Esophagus (tissue), 2 donors: ENCODE measurements at regions not wholly inside any gene's neighbourhood (a gene's known extent, or its start where the extent isn't known, plus 50 kb on each side); places are given as distances from the start of the nearest gene placed in this dataset.
"Not testable (repeated sequence)": the region's sequence is repeated elsewhere in the genome, so short reads cannot be mapped to it uniquely, and the experiment has no call there.

Experiments used
- H3K27ac ChIP-seq, 2 donors: one replicate each; pipeline ENCODE4 v1.5.1; 2013; ENCODE audit warnings: low read depth in 2 of 2, mild to moderate bottlenecking in 2 of 2, inconsistent platforms in 1 of 2, low read length in 1 of 2, moderate library complexity in 1 of 2
- H3K27me3 ChIP-seq, 2 donors: one replicate each; pipeline ENCODE4 v1.6.1; 2013; ENCODE audit warnings: low read length in 2 of 2, control low read depth in 1 of 2, mild to moderate bottlenecking in 1 of 2; ENCODE audit not compliant: insufficient read depth in 2 of 2, control insufficient read depth in 1 of 2
- H3K36me3 ChIP-seq, 2 donors: one replicate each; pipeline ENCODE4 v1.6.1; 2013; ENCODE audit warnings: low read length in 1 of 2; ENCODE audit not compliant: control insufficient read depth in 2 of 2, insufficient read depth in 2 of 2
- H3K4me1 ChIP-seq, 2 donors: one replicate each; pipeline ENCODE4 v1.6.1; 2013; ENCODE audit warnings: low read length in 1 of 2; ENCODE audit not compliant: control insufficient read depth in 2 of 2, insufficient read depth in 2 of 2
- H3K4me3 ChIP-seq, 2 donors: one replicate each; pipeline ENCODE4 v1.5.1; 2013; ENCODE audit warnings: low read length in 2 of 2, mild to moderate bottlenecking in 2 of 2, low read depth in 1 of 2, moderate library complexity in 1 of 2
- H3K9me3 ChIP-seq, 2 donors: one replicate each; pipeline ENCODE4 v1.6.1; 2013; ENCODE audit warnings: mild to moderate bottlenecking in 2 of 2, low read depth in 1 of 2, low read length in 1 of 2, moderate library complexity in 1 of 2; ENCODE audit not compliant: control insufficient read depth in 2 of 2, insufficient read depth in 1 of 2
- WGBS, 2 donors: extraction: QIAGEN DNeasy Blood & Tissue Kit; methylation state at CpG; one replicate each; pipeline ENCODE4 v1.1.7; 2013; 5-methylcytosine and 5-hydroxymethylcytosine counted together
- donor health status: healthy with polysubstance abuse.
- donor health status: Bipolar disorder and iron deficiency.

DNA sequence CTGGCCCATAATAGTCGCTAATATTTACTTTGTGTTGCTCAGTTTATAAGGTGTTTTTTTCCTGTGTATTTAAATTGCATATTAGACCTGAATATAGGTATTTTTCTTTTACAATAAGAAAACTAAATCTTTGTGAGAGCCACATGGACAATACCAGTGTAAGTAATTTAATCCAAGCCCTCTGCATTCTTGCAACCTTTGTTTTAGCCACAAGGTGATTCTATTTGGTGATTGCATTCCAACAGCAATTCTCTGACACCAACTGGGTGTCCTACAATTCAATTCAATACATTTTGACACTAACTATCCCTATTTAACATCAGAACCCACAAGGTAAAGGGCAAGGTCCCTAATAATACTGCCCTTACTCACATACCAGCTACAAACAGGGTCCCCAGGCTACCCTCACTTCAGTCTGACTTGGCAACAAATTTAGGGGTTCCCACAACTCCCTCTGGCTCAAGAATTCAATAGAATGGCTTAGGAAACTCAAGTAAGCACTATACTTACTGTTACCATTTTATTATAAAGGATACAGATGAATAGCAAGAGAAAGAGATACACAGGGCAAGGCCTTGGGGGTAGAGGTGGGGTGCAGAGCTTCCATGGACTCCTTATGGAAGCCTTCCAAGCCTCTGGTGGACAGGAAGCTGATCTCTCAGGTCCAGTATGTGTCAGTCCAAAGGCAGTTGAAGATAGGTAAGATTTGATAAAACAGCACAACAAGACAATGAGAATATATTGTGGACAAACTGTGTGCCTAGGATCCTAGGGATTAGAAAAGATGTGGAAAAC, 169.3 kb downstream of the CD83 start:
- H3K27me3 ChIP-seq, result no peaks in the 10 kb centered on the region
- no peaks in the 10 kb centered on the region for H3K4me1 ChIP-seq
- WGBS, 2 donors, result 51 to 69% methylated on average over 1 of the region's 1 CpG
- no peaks in the 10 kb centered on the region for H3K9me3 ChIP-seq
- no peak overlapping the region for H3K4me3 ChIP-seq
- H3K36me3 ChIP-seq, result no peaks in the 10 kb centered on the region
- no peak overlapping the region for H3K27ac ChIP-seq

DNA sequence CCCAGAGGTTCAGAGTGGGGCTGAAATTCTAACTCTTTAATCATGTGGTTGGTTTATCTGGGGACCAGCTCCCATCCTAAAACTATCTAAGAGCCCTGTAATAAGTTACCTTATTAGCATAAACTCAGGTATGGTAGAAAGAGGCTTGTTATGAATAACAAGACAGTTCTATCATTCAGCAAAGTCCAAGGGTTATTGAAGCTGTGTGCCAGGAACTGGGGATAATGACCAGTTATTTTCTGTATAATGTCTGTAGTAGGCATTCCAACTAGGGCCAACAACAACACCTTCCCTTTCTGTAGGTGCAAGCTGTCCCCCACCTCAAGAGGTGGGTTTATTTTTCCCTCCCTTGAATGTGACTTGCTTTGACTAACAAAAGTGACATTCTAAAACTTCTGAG, 170.1 kb downstream of the CD83 start:
- no peaks in the 10 kb centered on the region for H3K4me1 ChIP-seq
- H3K27ac ChIP-seq, result no peak overlapping the region
- no peaks in the 10 kb centered on the region for H3K36me3 ChIP-seq
- H3K27me3 ChIP-seq, result no peaks in the 10 kb centered on the region
- no peaks in the 10 kb centered on the region for H3K9me3 ChIP-seq
- H3K4me3 ChIP-seq, result no peak overlapping the region

DNA sequence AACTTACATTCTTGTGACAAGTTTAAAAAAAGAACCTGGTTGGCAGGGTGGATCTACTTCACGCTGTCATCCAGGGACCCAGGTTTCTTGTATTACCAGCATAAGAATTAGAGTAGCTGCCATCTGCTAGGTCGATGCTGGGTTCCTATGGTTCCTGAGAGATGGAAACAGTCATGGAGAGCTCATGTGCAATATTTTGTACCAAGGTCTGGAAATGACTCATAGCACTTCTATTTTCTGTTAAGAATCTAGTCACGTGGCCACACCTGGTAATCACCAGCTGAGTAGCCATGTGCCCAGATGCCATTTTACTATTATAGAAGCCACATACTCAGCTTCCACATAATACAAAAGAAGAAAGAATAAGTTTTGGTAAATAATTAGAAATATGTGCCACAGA, 171.3 kb downstream of the CD83 start:
- no peaks in the 10 kb centered on the region for H3K9me3 ChIP-seq
- no peaks in the 10 kb centered on the region for H3K27me3 ChIP-seq
- H3K36me3 ChIP-seq, result no peaks in the 10 kb centered on the region
- no peak overlapping the region for H3K27ac ChIP-seq
- no peak overlapping the region for H3K4me3 ChIP-seq
- no peaks in the 10 kb centered on the region for H3K4me1 ChIP-seq
- WGBS, 2 donors, result 85 to 91% methylated on average over 3 of the region's 3 CpGs

DNA sequence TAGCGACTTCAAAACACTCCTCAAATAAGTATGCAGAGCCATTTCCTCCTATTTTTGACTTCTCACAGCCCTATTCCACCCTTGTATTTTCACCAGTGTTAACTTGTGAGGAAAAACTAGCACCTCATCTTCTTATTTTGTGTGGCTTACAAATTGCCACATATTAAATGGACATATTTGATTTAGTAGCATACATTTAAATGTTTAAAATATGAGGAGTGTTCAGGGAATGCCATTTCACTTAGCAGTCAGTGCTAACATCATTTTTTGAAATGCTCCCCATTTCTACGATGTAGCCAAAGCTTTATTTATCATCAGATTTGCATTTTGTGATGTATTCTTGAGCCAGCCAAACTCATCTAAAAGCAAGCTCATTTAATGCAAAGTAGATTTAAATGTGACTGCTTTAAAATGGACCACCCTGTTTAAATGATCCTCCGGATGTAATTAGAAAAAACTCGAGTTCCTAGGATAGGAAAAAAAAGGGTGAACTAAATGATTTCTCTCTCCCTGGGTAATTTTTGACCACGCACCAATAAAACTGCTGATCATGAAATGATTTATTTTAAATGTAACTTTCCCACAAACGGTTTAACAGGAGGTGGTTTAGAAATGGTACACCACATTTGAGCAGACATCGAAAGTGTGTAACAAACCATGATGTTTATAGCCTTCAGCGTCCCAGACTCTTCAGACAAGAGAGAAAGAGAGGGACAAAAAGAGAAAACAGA, 172.6 kb downstream of the CD83 start:
- H3K9me3 ChIP-seq, result no peaks in the 10 kb centered on the region
- no peak overlapping the region for H3K4me3 ChIP-seq
- 67 to 75% methylated on average over 8 of the region's 8 CpGs for WGBS, 2 donors
- H3K27me3 ChIP-seq, result no peaks in the 10 kb centered on the region
- H3K36me3 ChIP-seq, result no peaks in the 10 kb centered on the region
- no peak overlapping the region for H3K27ac ChIP-seq
- no peaks in the 10 kb centered on the region for H3K4me1 ChIP-seq

DNA sequence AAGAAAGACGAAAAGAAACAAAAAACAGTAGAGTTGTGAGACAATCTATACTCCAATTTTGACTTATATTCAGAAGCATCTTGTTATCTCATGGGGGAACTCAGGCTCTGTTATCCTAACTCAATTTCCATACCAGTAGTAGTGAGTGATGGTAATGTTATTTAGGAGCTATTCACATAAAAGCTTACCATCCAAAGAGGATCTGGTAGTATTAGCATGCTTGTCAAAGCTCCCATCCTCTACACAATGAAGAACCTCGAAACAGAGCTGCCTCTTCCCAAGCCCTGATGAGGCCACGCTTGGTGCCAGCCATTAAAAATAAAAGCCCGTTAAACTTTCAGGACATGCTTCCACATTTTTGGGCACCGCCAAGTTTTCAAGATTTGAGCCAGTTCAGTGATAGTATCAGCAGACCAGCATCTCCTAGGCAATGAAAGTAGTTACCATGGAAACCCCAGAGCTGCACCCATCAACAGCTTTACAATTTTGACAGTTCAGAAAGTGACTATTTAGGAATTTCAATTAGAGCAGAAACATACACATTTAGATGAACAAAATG, 173.3 kb downstream of the CD83 start:
- H3K9me3 ChIP-seq, result no peaks in the 10 kb centered on the region
- no peak overlapping the region for H3K27ac ChIP-seq
- no peaks in the 10 kb centered on the region for H3K4me1 ChIP-seq
- H3K4me3 ChIP-seq, result no peak overlapping the region
- no peaks in the 10 kb centered on the region for H3K36me3 ChIP-seq
- H3K27me3 ChIP-seq, result no peaks in the 10 kb centered on the region
- 85 to 86% methylated on average over 5 of the region's 5 CpGs for WGBS, 2 donors

DNA sequence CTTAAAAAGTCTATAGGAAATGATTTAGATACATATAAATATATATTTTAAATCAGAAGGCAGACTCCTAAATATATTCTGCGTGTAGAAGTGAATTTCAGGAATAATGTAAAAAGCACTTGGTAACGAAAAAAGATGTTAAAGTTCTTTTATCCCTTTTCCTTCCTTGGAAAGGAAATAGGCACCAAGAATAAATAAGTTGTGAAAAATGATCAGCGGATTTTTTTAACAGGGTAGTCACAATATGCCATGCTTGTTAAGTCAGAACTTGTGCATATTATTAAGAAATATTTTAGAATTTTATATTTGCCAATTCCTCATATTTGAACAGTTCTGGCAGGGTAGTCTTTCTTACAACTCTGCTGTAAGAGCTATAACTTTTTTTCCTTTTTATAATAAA, 173.8 kb downstream of the CD83 start:
- no peaks in the 10 kb centered on the region for H3K9me3 ChIP-seq
- no peaks in the 10 kb centered on the region for H3K4me1 ChIP-seq
- H3K27me3 ChIP-seq, result no peaks in the 10 kb centered on the region
- WGBS, 2 donors, result 87 to 92% methylated on average over 3 of the region's 3 CpGs
- H3K27ac ChIP-seq, result no peak overlapping the region
- no peaks in the 10 kb centered on the region for H3K36me3 ChIP-seq
- no peak overlapping the region for H3K4me3 ChIP-seq

DNA sequence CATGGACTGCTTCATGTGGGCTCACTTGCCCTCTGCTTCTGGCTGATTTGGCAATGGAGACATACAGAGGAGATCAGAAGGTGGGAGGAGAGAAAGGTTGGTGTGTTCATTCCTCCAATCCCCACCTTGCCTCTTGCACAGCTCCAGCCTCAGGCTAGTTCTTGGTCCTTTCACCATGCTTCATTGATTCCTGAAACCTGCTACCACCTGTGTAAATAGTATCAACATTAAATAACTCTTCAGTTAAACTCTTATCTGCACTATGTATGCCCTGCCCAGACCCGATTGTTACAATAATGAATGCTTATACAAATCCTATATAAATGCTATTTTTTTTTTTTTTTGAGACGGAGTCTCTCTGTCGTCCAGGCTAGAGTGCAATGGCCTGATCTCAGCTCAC, 174.5 kb downstream of the CD83 start:
- no peaks in the 10 kb centered on the region for H3K9me3 ChIP-seq
- no peak overlapping the region for H3K4me3 ChIP-seq
- H3K4me1 ChIP-seq, result no peaks in the 10 kb centered on the region
- no peaks in the 10 kb centered on the region for H3K36me3 ChIP-seq
- no peaks in the 10 kb centered on the region for H3K27me3 ChIP-seq
- H3K27ac ChIP-seq, result no peak overlapping the region
- 45 to 54% methylated on average over 3 of the region's 3 CpGs for WGBS, 2 donors

DNA sequence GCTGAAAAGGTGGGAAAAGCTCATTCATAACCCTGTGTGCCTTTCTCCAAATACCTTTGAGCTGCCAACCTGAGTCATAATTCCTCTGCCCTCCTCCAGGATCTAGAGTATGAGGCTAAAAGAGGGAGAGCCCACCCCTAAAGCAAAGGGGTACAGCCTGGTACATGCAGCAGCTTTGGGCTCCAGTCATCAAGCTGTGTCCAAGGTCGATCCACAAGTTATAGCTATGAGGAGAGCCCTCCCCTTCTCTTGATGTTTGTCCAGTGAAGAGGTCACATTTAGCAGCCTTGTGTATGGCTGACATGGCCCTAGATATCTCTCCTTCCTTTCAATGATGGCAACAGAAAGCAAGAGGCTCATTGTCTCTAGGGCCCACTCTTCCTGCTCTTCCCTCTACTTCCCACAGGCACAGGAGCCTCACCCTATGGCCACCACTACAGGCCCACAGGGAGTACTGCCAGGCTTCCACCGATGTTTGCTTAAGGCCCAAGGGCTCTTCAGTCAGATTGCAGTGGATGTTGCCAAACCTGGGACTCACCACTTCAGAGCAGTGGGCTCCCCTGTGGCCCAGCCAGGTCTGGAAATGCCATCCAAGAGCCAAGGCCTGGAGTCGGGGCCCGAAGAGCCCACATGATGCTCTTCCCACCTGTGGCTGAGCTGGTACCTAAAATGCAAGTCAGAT, 176.8 kb downstream of the CD83 start:
- no peaks in the 10 kb centered on the region for H3K27me3 ChIP-seq
- H3K36me3 ChIP-seq, result no peaks in the 10 kb centered on the region
- no peaks in the 10 kb centered on the region for H3K9me3 ChIP-seq
- 86 to 93% methylated on average over 4 of the region's 4 CpGs for WGBS, 2 donors
- no peak overlapping the region for H3K27ac ChIP-seq
- H3K4me1 ChIP-seq, result no peaks in the 10 kb centered on the region
- H3K4me3 ChIP-seq, result no peak overlapping the region

DNA sequence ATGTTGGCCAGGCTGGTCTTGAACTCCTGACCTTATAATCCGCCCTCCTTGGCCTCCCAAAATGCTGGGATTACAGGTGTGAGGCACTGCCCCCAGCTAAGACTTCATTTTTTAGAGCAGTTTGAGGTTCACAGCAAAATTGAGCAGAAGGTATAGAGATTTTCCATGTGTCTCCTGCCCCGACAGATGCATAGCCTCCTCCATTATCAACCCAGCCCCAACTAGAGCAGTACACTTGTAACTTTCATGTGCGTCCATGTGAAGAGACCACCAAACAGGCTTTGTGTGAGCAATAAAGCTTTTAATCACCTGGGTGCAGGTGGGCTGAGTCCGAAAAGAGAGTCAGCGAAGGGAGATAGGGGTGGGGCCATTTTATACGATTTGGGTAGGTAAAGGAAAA, 179.1 kb downstream of the CD83 start:
- H3K27ac ChIP-seq, H3K9me3 ChIP-seq, H3K36me3 ChIP-seq, H3K27me3 ChIP-seq, H3K4me1 ChIP-seq, H3K4me3 ChIP-seq: not testable (repeated sequence)
- 92 to 96% methylated on average over 6 of the region's 6 CpGs for WGBS, 2 donors
